GM23338 (cell line): ENCODE measurements at regions not wholly inside any gene's neighbourhood (a gene's known extent, or its start where the extent isn't known, plus 50 kb on each side); places are given as distances from the start of the nearest gene placed in this dataset.

Experiments
- ATAC-seq: fragments of 200-7000 bp; cut with Tn5 transposase; 3 replicates; pipeline ENCODE4 v1.9.1; 2020
- DNase-seq: peaks from one replicate; pipeline ENCODE4 v3.0.0-alpha.2; 2015; ENCODE audit warnings: low spot score
- H2AFZ ChIP-seq: fragments of 200-600 bp; sonication (generic); 2 replicates; pipeline ENCODE4 v1.8.0; 2016; ENCODE audit warnings: antibody characterized with exemption, mild to moderate bottlenecking, moderate library complexity
- H3F3A ChIP-seq: fragments of 200-600 bp; sonication (generic); replicated peaks from 2 replicates; pipeline ENCODE4 v1.8.0; 2017; ENCODE audit warnings: antibody characterized with exemption, mixed run types, low read depth
- H3K27ac ChIP-seq: fragments of 200-600 bp; sonication (generic); 2 replicates; pipeline ENCODE4 v1.6.1; 2016; ENCODE audit warnings: low read depth
- H3K27me3 ChIP-seq: fragments of 200-600 bp; sonication (generic); 2 replicates; pipeline ENCODE4 v1.8.0; 2016; ENCODE audit warnings: mild to moderate bottlenecking, mixed run types, moderate library complexity; ENCODE audit not compliant: insufficient read depth
- H3K36me3 ChIP-seq: fragments of 200-600 bp; sonication (generic); 2 replicates; pipeline ENCODE4 v1.8.0; 2016; ENCODE audit warnings: mild to moderate bottlenecking; ENCODE audit not compliant: insufficient read depth
- H3K4me1 ChIP-seq: fragments of 200-600 bp; sonication (generic); 2 replicates; pipeline ENCODE4 v1.8.0; 2016; ENCODE audit warnings: mild to moderate bottlenecking, moderate library complexity; ENCODE audit not compliant: insufficient read depth
- H3K4me2 ChIP-seq: fragments of 200-600 bp; sonication (generic); 2 replicates; pipeline ENCODE4 v1.7.1; 2017; ENCODE audit warnings: mixed run types
- H3K4me3 ChIP-seq: fragments of 200-600 bp; sonication (generic); 2 replicates; pipeline ENCODE4 v1.6.1; 2016; ENCODE audit warnings: mixed run types
- H3K79me2 ChIP-seq: fragments of 200-600 bp; sonication (generic); replicated peaks from 2 replicates; pipeline ENCODE4 v1.8.0; 2017; ENCODE audit warnings: mild to moderate bottlenecking; ENCODE audit not compliant: insufficient read depth
- H3K9me2 ChIP-seq: fragments of 200-600 bp; sonication (generic); 2 replicates; pipeline ENCODE4 v1.8.0; 2017; ENCODE audit not compliant: insufficient read depth
- H4K20me1 ChIP-seq: fragments of 200-600 bp; sonication (generic); replicated peaks from 2 replicates; pipeline ENCODE4 v1.8.0; 2017; ENCODE audit warnings: mild to moderate bottlenecking; ENCODE audit not compliant: insufficient read depth
- H3K27ac Mint-ChIP-seq: 2 replicates; pipeline ENCODE4 v1.8.0; 2020; ENCODE audit warnings: inconsistent platforms, mild to moderate bottlenecking, moderate library complexity, mixed read lengths
- H3K27me3 Mint-ChIP-seq: 3 replicates; pipeline ENCODE4 v1.8.0; 2022; ENCODE audit warnings: low read depth, mild to moderate bottlenecking, moderate library complexity, mixed read lengths, inconsistent platforms; ENCODE audit not compliant: insufficient read depth, poor library complexity
- H3K36me3 Mint-ChIP-seq: 3 replicates; pipeline ENCODE4 v1.8.0; 2021; ENCODE audit warnings: low read depth, mild to moderate bottlenecking, inconsistent platforms, moderate library complexity, mixed read lengths
- H3K4me1 Mint-ChIP-seq: 3 replicates; pipeline ENCODE4 v1.8.0; 2020; ENCODE audit warnings: mild to moderate bottlenecking, inconsistent platforms, mixed read lengths
- H3K4me3 Mint-ChIP-seq: 3 replicates; pipeline ENCODE4 v1.8.0; 2021; ENCODE audit warnings: moderate library complexity, mild to moderate bottlenecking, inconsistent platforms, mixed read lengths
- H3K9me3 Mint-ChIP-seq: 3 replicates; pipeline ENCODE4 v1.8.0; 2020; ENCODE audit warnings: moderate library complexity, mild to moderate bottlenecking, inconsistent platforms, mixed read lengths
- CREB1 ChIP-seq: fragments of 250-450 bp; sonication (Bioruptor Pico); IDR thresholded peaks from 2 replicates; pipeline ENCODE4 v1.5.0; 2020; ENCODE audit warnings: low read depth, mild to moderate bottlenecking, moderate library complexity
- CTCF ChIP-seq, 2 experiments: fragments of 200-600 bp in 1 of 2; sonication (generic) in 1 of 2; conservative IDR thresholded peaks; 2 replicates each; pipeline versions ENCODE4 v1.5.1 to v1.6.1; 2016 to 2017; ENCODE audit warnings: antibody characterized with exemption in 2 of 2, low read depth in 2 of 2, mild to moderate bottlenecking in 2 of 2, moderate library complexity in 1 of 2
- ETS1 ChIP-seq: IDR thresholded peaks from 2 replicates; pipeline ENCODE4 v1.6.1; 2016; ENCODE audit warnings: antibody characterized with exemption
- EZH2 ChIP-seq: fragments of 200-600 bp; sonication (generic); IDR thresholded peaks from one replicate; pipeline ENCODE4 v1.8.0; 2017; ENCODE audit warnings: antibody characterized with exemption, mild to moderate bottlenecking, low read depth; ENCODE audit not compliant: unreplicated experiment
- EZH2phosphoT487 ChIP-seq: fragments of 200-600 bp; sonication (generic); IDR thresholded peaks from one replicate; pipeline ENCODE4 v1.8.1; 2018; ENCODE audit warnings: antibody characterized with exemption; ENCODE audit not compliant: unreplicated experiment
- JUNB ChIP-seq: IDR thresholded peaks from one replicate; pipeline ENCODE4 v1.6.1; 2016; ENCODE audit warnings: antibody characterized with exemption; ENCODE audit not compliant: unreplicated experiment
- NANOG ChIP-seq: IDR thresholded peaks from 2 replicates; pipeline ENCODE4 v1.6.1; 2016; ENCODE audit warnings: antibody characterized with exemption, borderline replicate concordance
- POLR2AphosphoS5 ChIP-seq: IDR thresholded peaks from 2 replicates; pipeline ENCODE4 v1.6.1; 2016; ENCODE audit warnings: antibody characterized with exemption, low read depth
- REST ChIP-seq: IDR thresholded peaks from one replicate; pipeline ENCODE4 v1.6.1; 2018; ENCODE audit warnings: antibody characterized with exemption; ENCODE audit not compliant: unreplicated experiment
- STAT1 ChIP-seq: IDR thresholded peaks from one replicate; pipeline ENCODE4 v1.6.1; 2016; ENCODE audit warnings: antibody characterized with exemption; ENCODE audit not compliant: unreplicated experiment
- ZNF114 ChIP-seq: fragments of 250-450 bp; sonication (Bioruptor Pico); IDR thresholded peaks from 2 replicates; pipeline ENCODE4 v1.5.0; 2020; ENCODE audit warnings: mild to moderate bottlenecking, moderate library complexity
- ZNF331 ChIP-seq: fragments of 250-450 bp; sonication (Bioruptor Pico); IDR thresholded peaks from 2 replicates; pipeline ENCODE4 v1.5.0; 2020; ENCODE audit warnings: low read depth, mild to moderate bottlenecking, moderate library complexity
- ZNF462 ChIP-seq: fragments of 250-450 bp; sonication (Bioruptor Pico); IDR thresholded peaks from 2 replicates; pipeline ENCODE4 v1.5.0; 2020; ENCODE audit warnings: mild to moderate bottlenecking, moderate library complexity

- H2AFZ ChIP-seq = no peak overlapping the region
- H3K4me1 ChIP-seq = no peaks in the 10 kb centered on the region
- no peak overlapping the region for H3K4me2 ChIP-seq
- DNase-seq (no peak), ATAC-seq (no peak)
- H3F3A ChIP-seq = no peaks in the 10 kb centered on the region
- H3K79me2 ChIP-seq = no peaks in the 10 kb centered on the region
- H3K4me3 Mint-ChIP-seq = no peak overlapping the region
- H3K4me3 ChIP-seq = no peak overlapping the region
- H3K27me3 Mint-ChIP-seq = no peaks in the 10 kb centered on the region
- no peak overlapping the region for H3K27ac ChIP-seq
- H3K27me3 ChIP-seq = no peaks in the 10 kb centered on the region
- H3K36me3 ChIP-seq = no peaks in the 10 kb centered on the region
- TF ChIP-seq CREB1 (CRISPR knock-in tag) (no peak), ZNF114 (CRISPR knock-in tag) (no peak), ETS1 (no peak), JUNB (no peak), CTCF (conservative IDR thresholded peaks at IDR 0.05; ENCODE audit: low read depth in 2 of 2) (no peak), POLR2AphosphoS5 (no peak), ZNF462 (CRISPR knock-in tag) (no peak), STAT1 (no peak), NANOG (no peak), EZH2 (no peak), ZNF331 (CRISPR knock-in tag) (no peak), EZH2phosphoT487 (no peak), REST (no peak)
- H3K9me3 Mint-ChIP-seq = no peaks in the 10 kb centered on the region
- no peaks in the 10 kb centered on the region for H3K9me2 ChIP-seq
- H3K4me1 Mint-ChIP-seq = no peaks in the 10 kb centered on the region
- no peaks in the 10 kb centered on the region for H4K20me1 ChIP-seq
- H3K36me3 Mint-ChIP-seq = no peaks in the 10 kb centered on the region
- H3K27ac Mint-ChIP-seq = no peak overlapping the region
Observed at GRCh38 chr1:70497152-70497551, 86.1 kb downstream of the CTH start.
